ENCODE measurements at regions not wholly inside any gene's neighbourhood (a gene's known extent, or its start where the extent isn't known, plus 50 kb on each side); places are given as distances from the start of the nearest gene placed in this dataset.
"Not testable (repeated sequence)": the region's sequence is repeated elsewhere in the genome, so short reads cannot be mapped to it uniquely, and the experiment has no call there.

GRCh38 chr10:10074847-10075246 lies 942.8 kb upstream of the CELF2 start:
- H2BK120ac ChIP-seq (ENCODE audit: low read depth, low read length); ATAC-seq (ENCODE audit: low read depth); dilution Hi-C loops (cut with HindIII; ENCODE audit: low sequenced_read_pairs, unreplicated experiment); H2BK15ac ChIP-seq (ENCODE audit: low read depth, low read length); POLR2A ChIA-PET (ENCODE audit: unreplicated experiment); H3K14ac ChIP-seq (replicated peaks; ENCODE audit: low read depth, low read length); H3K56ac ChIP-seq (ENCODE audit: extremely low read depth, insufficient read depth, low read length); intact Hi-C loops (cut with micrococcal nuclease); H2AFZ ChIP-seq (replicated peaks; ENCODE audit: low read length, poor library complexity); H4K5ac ChIP-seq (ENCODE audit: low read depth, low read length); H2AK5ac ChIP-seq (ENCODE audit: low read depth, low read length); H2AK9ac ChIP-seq (replicated peaks; ENCODE audit: low read depth, low read length, poor library complexity); H2BK20ac ChIP-seq (ENCODE audit: low read depth, low read length); H4K20me1 ChIP-seq (ENCODE audit: insufficient read depth, low read length); in situ Hi-C loops (cut with MboI; ENCODE audit: low sequenced_read_pairs); H3K36me3 ChIP-seq (ENCODE audit: control insufficient read depth, insufficient read depth, low read length); H3K9ac ChIP-seq (ENCODE audit: low read depth, low read length); H3K4me2 ChIP-seq (ENCODE audit: low read depth, low read length); H3K27ac ChIP-seq (ENCODE audit: insufficient read depth, low read length); H3K23ac ChIP-seq (ENCODE audit: low read depth, low read length); H3K79me1 ChIP-seq (ENCODE audit: low read depth in 1 of 2, low read length in 2 of 2); H3K4me1 ChIP-seq (ENCODE audit: control insufficient read depth, insufficient read depth, low read length); H3K9me3 ChIP-seq (ENCODE audit: control insufficient read depth, insufficient read depth, low read length); H3K4ac ChIP-seq (ENCODE audit: low read depth, low read length); DNase-seq; H4K91ac ChIP-seq (ENCODE audit: insufficient read depth, low read depth, low read length); BruUV-seq (replicated peaks); H3K9me1 ChIP-seq (ENCODE audit: insufficient read depth, low read length); H3K4me3 ChIP-seq (ENCODE audit: insufficient read depth, low read depth, low read length); H4K8ac ChIP-seq (ENCODE audit: low read depth in 2 of 2, low read length in 2 of 2); H3K18ac ChIP-seq (ENCODE audit: low read depth, low read length); H3K27me3 ChIP-seq (ENCODE audit: control insufficient read depth, insufficient read depth, low read length); H2BK5ac ChIP-seq (ENCODE audit: low read depth, low read length, poor library complexity, severe bottlenecking); CTCF ChIA-PET: not testable (repeated sequence)
- WGBS, 2 experiments (ENCODE audit: extremely low coverage in 2 of 2, insufficient read length in 1 of 2) = no CpG with 5 or more reads among the region's 9 CpGs

All from IMR-90 (cell line).